Activated CD4-positive, alpha-beta T cell treated with anti-CD3 and anti-CD28 coated beads for 36 hours (primary cell): ENCODE measurements at regions not wholly inside any gene's neighbourhood (a gene's known extent, or its start where the extent isn't known, plus 50 kb on each side); places are given as distances from the start of the nearest gene placed in this dataset.

Experiments
- ATAC-seq: fragments of 200-7000 bp; cut with Tn5 transposase; one replicate; pipeline ENCODE4 v1.10.0; 2021; ENCODE audit warnings: mild to moderate bottlenecking, moderate library complexity
- CTCF ChIA-PET: fragments of 350-600 bp; sonication (Branson Sonifier 250); formaldehyde crosslinking; loops from one replicate; lab custom pipeline; 2021; ENCODE audit warnings: antibody characterized with exemption; lab: Charles Lee
- POLR2A ChIA-PET: fragments of 350-600 bp; sonication (Branson Sonifier 250); formaldehyde crosslinking; loops from one replicate; lab custom pipeline; 2021; ENCODE audit warnings: antibody characterized with exemption, inconsistent platforms; lab: Charles Lee
- DNase-seq: peaks from one replicate; pipeline ENCODE4 v3.0.0-alpha.2; 2020
- H3K27ac Mint-ChIP-seq: one replicate; pipeline ENCODE4 v1.8.0; 2021; ENCODE audit warnings: mixed read lengths
- H3K27me3 Mint-ChIP-seq: one replicate; pipeline ENCODE4 v1.8.0; 2021; ENCODE audit warnings: mixed read lengths
- H3K36me3 Mint-ChIP-seq: one replicate; pipeline ENCODE4 v1.8.0; 2021; ENCODE audit warnings: low read depth, mixed read lengths
- H3K4me1 Mint-ChIP-seq: one replicate; pipeline ENCODE4 v1.8.0; 2021; ENCODE audit warnings: mixed read lengths
- H3K4me3 Mint-ChIP-seq: one replicate; pipeline ENCODE4 v1.8.0; 2021; ENCODE audit warnings: mild to moderate bottlenecking, moderate library complexity, mixed read lengths
- H3K9me3 Mint-ChIP-seq: one replicate; pipeline ENCODE4 v1.8.0; 2021; ENCODE audit warnings: low read depth, mixed read lengths
- intact Hi-C, 2 experiments: fragments of 100-400 bp; cut with DNase I in 1 of 2; cut with micrococcal nuclease in 1 of 2; formaldehyde crosslinking; loops; one replicate each; pipeline versions ENCODE4 v1.14.2 to v1.15.1; 2022 to 2024; cut with DNase I, micrococcal nuclease

DNA sequence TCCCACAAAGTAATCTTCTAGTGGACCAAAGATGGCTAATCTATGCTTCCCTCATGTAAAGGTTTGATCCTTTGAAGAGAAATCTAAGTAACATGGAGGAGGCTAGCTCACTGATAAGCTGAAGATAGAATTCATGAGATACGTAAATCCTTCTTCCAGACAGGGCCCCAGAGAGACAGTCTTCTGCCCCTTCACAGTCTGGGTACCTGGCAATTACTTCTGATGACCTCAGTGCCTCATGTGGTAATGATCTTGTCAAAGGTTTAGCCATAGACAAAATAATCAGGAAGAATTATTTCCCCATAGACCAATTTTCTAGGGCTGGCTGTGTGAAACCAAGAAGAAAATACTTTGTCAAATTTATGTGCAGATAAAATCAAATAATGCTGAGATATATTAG lies 495.8 kb downstream of the METTL4 start:
- intact Hi-C loops, result no loop called here

DNA sequence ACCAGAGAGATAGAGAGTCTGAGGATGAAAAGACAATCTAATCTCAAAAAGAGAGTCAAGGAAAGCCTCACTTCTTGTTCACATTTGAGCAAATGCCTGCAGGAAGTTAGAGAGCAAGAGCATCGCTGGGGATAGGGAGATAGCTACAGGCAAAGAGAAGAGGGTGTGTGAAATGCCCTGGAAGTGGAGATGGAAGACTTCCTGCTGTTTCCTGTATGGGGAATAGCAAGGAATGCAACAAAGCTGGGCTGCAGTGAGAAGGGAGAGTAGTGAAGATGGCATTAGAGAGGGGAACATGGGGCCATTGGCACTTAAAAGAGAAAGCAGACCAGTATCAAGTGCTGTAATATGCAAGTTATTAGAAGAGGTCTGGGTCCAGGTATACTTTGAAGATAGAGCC lies 488.6 kb downstream of the METTL4 start:
- Mint-ChIP-seq H3K36me3 (no peaks in the 10 kb centered on the region), H3K4me1 (no peaks in the 10 kb centered on the region), H3K4me3 (no peak overlapping the region), H3K9me3 (no peaks in the 10 kb centered on the region), H3K27ac (no peak overlapping the region), H3K27me3 (no peaks in the 10 kb centered on the region)
- no peak for DNase-seq
- CTCF ChIA-PET, result interaction anchor here (1.0 to 1.3 kb wide), 3 partner anchors 11 to 31 kb away, joined by 3 read pairs; no protein-coding TSS in a partner anchor
- intact Hi-C loops, result loop anchor here (5.0 to 10.0 kb wide), 2 partner anchors 495 to 1218 kb away; no protein-coding TSS in a partner anchor
- ATAC-seq, result no peak
- POLR2A ChIA-PET, result no interaction called here

More for the DNA sequence above, 495.8 kb downstream of the METTL4 start:
- DNase-seq, result no peak
- Mint-ChIP-seq H3K4me3 (no peak overlapping the region), H3K36me3 (no peaks in the 10 kb centered on the region), H3K27ac (no peak overlapping the region), H3K27me3 (peaks cover 5% of the 10 kb centered on the region), H3K4me1 (no peaks in the 10 kb centered on the region), H3K9me3 (no peaks in the 10 kb centered on the region)
- POLR2A ChIA-PET, result no interaction called here
- no peak for ATAC-seq
- CTCF ChIA-PET, result no interaction called here

- intact Hi-C loops, result loop anchor here (5.0 to 10.0 kb wide), 2 partner anchors 496 to 1219 kb away; no protein-coding TSS in a partner anchor
- DNase-seq (peak; percentile 46), ATAC-seq (peak; percentile 53)
- POLR2A ChIA-PET, result no interaction called here
- Mint-ChIP-seq H3K4me1 (no peaks in the 10 kb centered on the region), H3K36me3 (no peaks in the 10 kb centered on the region), H3K27me3 (no peaks in the 10 kb centered on the region), H3K27ac (no peak overlapping the region), H3K4me3 (no peak overlapping the region), H3K9me3 (no peaks in the 10 kb centered on the region)
- CTCF ChIA-PET, result interaction anchor here (0.7 to 1.3 kb wide), 4 partner anchors 12 to 32 kb away, joined by 3 to 5 read pairs (median 3); no protein-coding TSS in a partner anchor
Measured at GRCh38 chr18:2083691-2084090, 487.6 kb downstream of the METTL4 start.

GRCh38 chr18:2086439-2086838 lies 484.9 kb downstream of the METTL4 start:
- Mint-ChIP-seq H3K36me3 (no peaks in the 10 kb centered on the region), H3K4me3 (no peak overlapping the region), H3K9me3 (no peaks in the 10 kb centered on the region), H3K4me1 (no peaks in the 10 kb centered on the region), H3K27ac (no peak overlapping the region), H3K27me3 (no peaks in the 10 kb centered on the region)
- DNase-seq (no peak), ATAC-seq (no peak)
- CTCF ChIA-PET, result interaction anchor here (1.0 kb wide), 1 partner anchor 18 kb away, joined by 3 read pairs; no protein-coding TSS in a partner anchor
- intact Hi-C loops, result loop anchor here in 1 of 2 experiments (10.0 kb wide), 1 partner anchor 1222 kb away; no protein-coding TSS in a partner anchor
- POLR2A ChIA-PET, result no interaction called here

- DNase-seq (no peak), ATAC-seq (no peak)
- no peaks in the 10 kb centered on the region for H3K9me3 Mint-ChIP-seq
- no peak overlapping the region for H3K4me3 Mint-ChIP-seq
- no peaks in the 10 kb centered on the region for H3K27me3 Mint-ChIP-seq
- no peaks in the 10 kb centered on the region for H3K4me1 Mint-ChIP-seq
- H3K27ac Mint-ChIP-seq, result no peak overlapping the region
- intact Hi-C loops, result loop anchor here in 1 of 2 experiments (10.0 kb wide), 1 partner anchor 1223 kb away; no protein-coding TSS in a partner anchor
- ChIA-PET CTCF (interaction anchor here (0.7 kb wide), 1 partner anchor 72 kb away, joined by 3 read pairs; no protein-coding TSS in a partner anchor), POLR2A (no interaction called here)
- no peaks in the 10 kb centered on the region for H3K36me3 Mint-ChIP-seq
Measured at GRCh38 chr18:2087877-2088673, 483.2 kb downstream of the METTL4 start.

GRCh38 chr18:2089396-2089795 lies 481.9 kb downstream of the METTL4 start:
- ATAC-seq (no peak), DNase-seq (no peak)
- Mint-ChIP-seq H3K27ac (no peak overlapping the region), H3K4me3 (no peak overlapping the region), H3K36me3 (no peaks in the 10 kb centered on the region), H3K9me3 (no peaks in the 10 kb centered on the region), H3K27me3 (no peaks in the 10 kb centered on the region), H3K4me1 (no peaks in the 10 kb centered on the region)
- POLR2A ChIA-PET, result no interaction called here
- CTCF ChIA-PET, result interaction anchor here (0.5 kb wide), 1 partner anchor 227 kb away, joined by 3 read pairs; no protein-coding TSS in a partner anchor
- intact Hi-C loops, result loop anchor here in 1 of 2 experiments (10.0 kb wide), 1 partner anchor 1225 kb away; no protein-coding TSS in a partner anchor

- ChIA-PET POLR2A (no interaction called here), CTCF (interaction anchor here (5.7 kb wide), 1 partner anchor 13 kb away, joined by 43 read pairs; no protein-coding TSS in a partner anchor)
- Mint-ChIP-seq H3K9me3 (no peaks in the 10 kb centered on the region), H3K4me1 (no peaks in the 10 kb centered on the region), H3K4me3 (no peak overlapping the region), H3K27ac (no peak overlapping the region), H3K36me3 (no peaks in the 10 kb centered on the region), H3K27me3 (no peaks in the 10 kb centered on the region)
- no peak for DNase-seq
- intact Hi-C loops, result no loop called here
- no peak for ATAC-seq
Measured at GRCh38 chr18:2091937-2092336, 479.4 kb downstream of the METTL4 start.

- POLR2A ChIA-PET, result no interaction called here
Measured at GRCh38 chr18:2096551-2096950, 474.8 kb downstream of the METTL4 start.

DNA sequence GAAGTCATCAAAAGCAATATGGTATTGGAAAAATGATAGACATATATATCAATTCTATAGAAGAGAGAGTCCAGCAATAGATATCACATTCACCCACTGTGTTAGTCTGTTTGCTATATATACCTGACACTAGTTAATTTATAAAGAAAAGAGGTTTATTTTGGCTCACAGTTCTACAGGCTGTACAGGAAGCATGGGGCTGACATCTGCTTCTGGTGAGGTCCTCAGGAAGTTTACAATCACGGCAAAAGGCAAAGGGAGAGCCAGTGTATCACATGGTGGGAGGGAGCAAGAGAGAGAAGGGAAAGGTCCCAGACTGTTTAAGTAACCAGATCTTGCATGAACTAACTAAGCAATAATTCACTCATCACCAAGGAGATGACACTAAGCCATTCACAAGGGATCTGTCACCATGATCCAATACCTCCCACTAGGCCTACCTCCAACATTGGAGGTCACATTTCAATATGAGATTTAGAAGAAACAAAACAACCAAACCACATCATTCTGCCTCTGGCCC lies 470.6 kb downstream of the METTL4 start:
- Mint-ChIP-seq H3K4me1 (no peaks in the 10 kb centered on the region), H3K27me3 (peaks cover 1% of the 10 kb centered on the region), H3K9me3 (no peaks in the 10 kb centered on the region), H3K4me3 (no peak overlapping the region), H3K27ac (no peak overlapping the region), H3K36me3 (no peaks in the 10 kb centered on the region)
- DNase-seq (no peak), ATAC-seq (no peak)
- intact Hi-C loops, result no loop called here
- CTCF ChIA-PET, result no interaction called here
- POLR2A ChIA-PET, result no interaction called here

More at GRCh38 chr18:2096551-2096950, 474.8 kb downstream of the METTL4 start:
- intact Hi-C loops, result no loop called here
- no peaks in the 10 kb centered on the region for H3K4me1 Mint-ChIP-seq
- no peak for DNase-seq
- no peaks in the 10 kb centered on the region for H3K27me3 Mint-ChIP-seq
- H3K9me3 Mint-ChIP-seq, result no peaks in the 10 kb centered on the region
- no peak overlapping the region for H3K4me3 Mint-ChIP-seq
- no peak overlapping the region for H3K27ac Mint-ChIP-seq
- no peak for ATAC-seq
- H3K36me3 Mint-ChIP-seq, result no peaks in the 10 kb centered on the region
- CTCF ChIA-PET, result interaction anchor here (5.7 kb wide), 1 partner anchor 9 kb away, joined by 43 read pairs; no protein-coding TSS in a partner anchor

DNA sequence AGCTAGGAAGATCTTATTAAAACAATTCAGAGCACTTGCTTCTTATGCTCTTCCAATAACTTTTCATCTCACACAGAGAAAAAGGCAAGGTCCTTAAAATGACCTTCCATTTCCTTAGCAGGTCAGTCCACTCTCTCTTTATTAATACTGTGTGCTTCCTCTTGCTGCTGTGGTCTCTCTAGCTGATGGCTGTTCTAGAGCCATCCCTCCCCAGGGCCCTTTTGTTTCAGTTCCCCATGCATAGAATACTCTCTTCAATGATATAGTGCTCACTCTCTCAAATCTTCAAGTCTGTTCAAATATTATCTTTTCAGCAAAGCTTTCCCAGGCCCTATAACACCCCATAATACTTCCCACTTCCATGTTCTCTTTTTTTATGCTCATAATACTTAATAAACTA lies 469.3 kb downstream of the METTL4 start:
- no peaks in the 10 kb centered on the region for H3K9me3 Mint-ChIP-seq
- intact Hi-C loops, result no loop called here
- ATAC-seq, result no peak
- POLR2A ChIA-PET, result no interaction called here
- H3K4me3 Mint-ChIP-seq, result no peak overlapping the region
- no peaks in the 10 kb centered on the region for H3K36me3 Mint-ChIP-seq
- H3K4me1 Mint-ChIP-seq, result no peaks in the 10 kb centered on the region
- no peak overlapping the region for H3K27ac Mint-ChIP-seq
- CTCF ChIA-PET, result no interaction called here
- H3K27me3 Mint-ChIP-seq, result peaks cover 1% of the 10 kb centered on the region
- DNase-seq, result no peak

DNA sequence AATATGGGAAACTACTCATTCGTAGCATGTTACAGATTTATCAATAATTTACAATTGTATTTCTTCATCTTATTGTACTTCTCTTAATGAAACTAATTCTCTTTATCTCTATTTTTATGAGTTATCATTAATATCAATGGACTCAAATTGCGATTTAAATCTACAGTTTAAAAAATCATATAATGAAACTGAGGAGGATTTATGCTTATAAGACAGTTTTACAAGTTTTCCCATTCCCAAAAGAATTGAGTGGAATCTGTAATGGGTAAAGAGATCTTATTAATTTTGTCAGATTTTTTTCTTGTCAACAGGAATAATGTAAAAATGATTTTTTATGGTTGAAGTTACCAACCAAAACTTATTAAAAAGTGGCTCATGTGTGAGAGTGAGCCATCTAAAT lies 468.0 kb downstream of the METTL4 start:
- Mint-ChIP-seq H3K9me3 (no peaks in the 10 kb centered on the region), H3K27ac (no peak overlapping the region), H3K4me1 (no peaks in the 10 kb centered on the region), H3K36me3 (no peaks in the 10 kb centered on the region), H3K27me3 (peaks cover 1% of the 10 kb centered on the region), H3K4me3 (no peak overlapping the region)
- intact Hi-C loops, result no loop called here
- DNase-seq, result no peak
- POLR2A ChIA-PET, result no interaction called here
- ATAC-seq, result no peak
- CTCF ChIA-PET, result interaction anchor here (1.6 to 3.9 kb wide), 3 partner anchors 9 to 444 kb away, joined by 7 to 43 read pairs (median 15); no protein-coding TSS in a partner anchor
